Keratinocyte (primary cell): ENCODE measurements at regions not wholly inside any gene's neighbourhood (a gene's known extent, or its start where the extent isn't known, plus 50 kb on each side); places are given as distances from the start of the nearest gene placed in this dataset.
"Not testable (repeated sequence)": the region's sequence is repeated elsewhere in the genome, so short reads cannot be mapped to it uniquely, and the experiment has no call there.

Experiments
- DNase-seq: peaks from one replicate; pipeline ENCODE4 v3.0.0-alpha.2; 2011; ENCODE audit warnings: low read depth, missing footprints, low spot score
- FAIRE-seq: peaks from 2 replicates; lab custom pipeline; 2011; peaks lifted over from hg19 to GRCh38; lab: Jason Lieb, UNC
- H2AFZ ChIP-seq: 2 replicates; pipeline ENCODE4 v1.6.0; 2012; ENCODE audit warnings: low read length, control low read depth, inconsistent platforms; ENCODE audit not compliant: control insufficient read depth
- H3K27ac ChIP-seq: 2 replicates; pipeline ENCODE4 v1.5.1; 2011; ENCODE audit warnings: low read length; ENCODE audit not compliant: control insufficient read depth, insufficient read depth
- H3K27me3 ChIP-seq: 3 replicates; pipeline ENCODE4 v1.6.0; 2011; ENCODE audit warnings: low read length; ENCODE audit not compliant: control insufficient read depth, insufficient read depth; ENCODE audit errors: extremely low read depth
- H3K36me3 ChIP-seq, 2 experiments: 2 replicates in 1 of 2; 3 replicates in 1 of 2; pipeline ENCODE4 v1.5.1; 2011; ENCODE audit warnings: low read length in 2 of 2, mild to moderate bottlenecking in 1 of 2; ENCODE audit not compliant: control insufficient read depth in 2 of 2, insufficient read depth in 2 of 2; ENCODE audit errors: extremely low read depth in 1 of 2
- H3K4me1 ChIP-seq: 3 replicates; pipeline ENCODE4 v1.5.1; 2011; ENCODE audit warnings: low read length; ENCODE audit not compliant: control insufficient read depth, insufficient read depth; ENCODE audit errors: extremely low read depth
- H3K4me2 ChIP-seq: 3 replicates; pipeline ENCODE4 v1.6.0; 2011; ENCODE audit warnings: low read depth, low read length; ENCODE audit not compliant: control insufficient read depth, insufficient read depth; ENCODE audit errors: extremely low read depth
- H3K4me3 ChIP-seq, 3 experiments: fragments of 200-600 bp in 1 of 3; sonication (generic) in 1 of 3; 2 replicates in 2 of 3; 3 replicates in 1 of 3; pipeline ENCODE4 v1.5.1; 2011 to 2016; ENCODE audit warnings: low read length in 3 of 3, mild to moderate bottlenecking in 3 of 3, control low read depth in 2 of 3, inconsistent platforms in 1 of 3, low read depth in 1 of 3, mixed read lengths in 1 of 3, mixed run types in 1 of 3, moderate library complexity in 1 of 3; ENCODE audit not compliant: control insufficient read depth in 2 of 3, insufficient read depth in 2 of 3; ENCODE audit errors: extremely low read depth in 1 of 3
- H3K79me2 ChIP-seq: 2 replicates; pipeline ENCODE4 v1.6.0; 2012; ENCODE audit warnings: low read length; ENCODE audit not compliant: control insufficient read depth, insufficient read depth
- H3K9ac ChIP-seq: 3 replicates; pipeline ENCODE4 v1.6.0; 2011; ENCODE audit warnings: low read length; ENCODE audit not compliant: control insufficient read depth, insufficient read depth; ENCODE audit errors: extremely low read depth
- H3K9me1 ChIP-seq: 3 replicates; pipeline ENCODE4 v1.6.0; 2011; ENCODE audit warnings: low read length; ENCODE audit not compliant: control insufficient read depth, insufficient read depth; ENCODE audit errors: extremely low read depth
- H3K9me3 ChIP-seq: 2 replicates; pipeline ENCODE4 v1.5.1; 2012; ENCODE audit warnings: low read depth, low read length; ENCODE audit not compliant: control insufficient read depth
- H4K20me1 ChIP-seq: 3 replicates; pipeline ENCODE4 v1.6.0; 2011; ENCODE audit warnings: low read length; ENCODE audit not compliant: control insufficient read depth, insufficient read depth; ENCODE audit errors: extremely low read depth
- CTCF ChIP-seq, 3 experiments: IDR thresholded peaks in 1 of 3; conservative IDR thresholded peaks in 1 of 3; optimal IDR thresholded peaks in 1 of 3; 2 replicates in 2 of 3; 3 replicates in 1 of 3; pipeline versions ENCODE3 to v1.5.1; 2011; ENCODE audit warnings: low read length in 3 of 3, mild to moderate bottlenecking in 3 of 3, moderate library complexity in 2 of 3, control low read depth in 1 of 3, inconsistent platforms in 1 of 3; ENCODE audit not compliant: insufficient read depth in 2 of 3; ENCODE audit errors: extremely low read depth in 1 of 3
- EZH2 ChIP-seq: IDR thresholded peaks from one replicate; pipeline ENCODE4 v1.6.1; 2012; ENCODE audit warnings: inconsistent platforms, mild to moderate bottlenecking, low read length, moderate library complexity
- dilution Hi-C: fragments of 300-500 bp; cut with MboI; formaldehyde crosslinking; loops from one replicate; pipeline ENCODE4 v1.7.0; 2020; ENCODE audit warnings: low sequenced_read_pairs; ENCODE audit not compliant: extremely low pct_ligation_motif_present

GRCh38 chr9:22216730-22217172 lies 207.6 kb upstream of the CDKN2B start:
- H3K9me3 ChIP-seq: no peaks in the 10 kb centered on the region
- H3K79me2 ChIP-seq: no peaks in the 10 kb centered on the region
- H2AFZ ChIP-seq: no peak overlapping the region
- no peaks in the 10 kb centered on the region for H3K27me3 ChIP-seq
- no peaks in the 10 kb centered on the region for H3K9me1 ChIP-seq
- H3K4me1 ChIP-seq: peaks cover 19% of the 10 kb centered on the region
- DNase-seq (no peak), FAIRE-seq (no peak)
- dilution Hi-C loops: no loop called here
- no peak overlapping the region for H3K4me3 ChIP-seq
- no peak overlapping the region for H3K27ac ChIP-seq
- no peaks in the 10 kb centered on the region for H3K36me3 ChIP-seq
- no peak overlapping the region for H3K4me2 ChIP-seq
- TF ChIP-seq CTCF (optimal IDR thresholded peaks at IDR 0.05 in 1 of 3, IDR thresholded peaks at IDR 0.05 in 1 of 3, conservative IDR thresholded peaks at IDR 0.05 in 1 of 3; ENCODE audit: extremely low read depth in 1 of 3, insufficient read depth in 2 of 3, low read length in 3 of 3): no peak
- no peaks in the 10 kb centered on the region for H4K20me1 ChIP-seq
- no peak overlapping the region for H3K9ac ChIP-seq

GRCh38 chr9:22217254-22217653 lies 208.1 kb upstream of the CDKN2B start:
- Histone ChIP-seq H3K9me1 (no peaks in the 10 kb centered on the region), H3K9ac (no peak overlapping the region), H3K4me3 (no peak overlapping the region), H3K4me2 (no peak overlapping the region), H2AFZ (no peak overlapping the region), H3K9me3 (no peaks in the 10 kb centered on the region), H3K27ac (no peak overlapping the region), H3K4me1 (peaks cover 14% of the 10 kb centered on the region), H3K27me3 (no peaks in the 10 kb centered on the region), H3K79me2 (no peaks in the 10 kb centered on the region), H4K20me1 (no peaks in the 10 kb centered on the region), H3K36me3 (no peaks in the 10 kb centered on the region)
- TF ChIP-seq CTCF (optimal IDR thresholded peaks at IDR 0.05 in 1 of 3, IDR thresholded peaks at IDR 0.05 in 1 of 3, conservative IDR thresholded peaks at IDR 0.05 in 1 of 3; ENCODE audit: extremely low read depth in 1 of 3, insufficient read depth in 2 of 3, low read length in 3 of 3) (no peak), EZH2 (no peak)
- dilution Hi-C loops: no loop called here
- DNase-seq (no peak), FAIRE-seq (no peak)

GRCh38 chr9:22225856-22226255 lies 216.8 kb upstream of the CDKN2B start:
- not testable (repeated sequence) for FAIRE-seq
- dilution Hi-C loops: loop anchor here (25.0 kb wide), 2 partner anchors 114 to 189 kb away; no protein-coding TSS in a partner anchor

More at GRCh38 chr9:22225856-22226255, 216.8 kb upstream of the CDKN2B start:
- not testable (repeated sequence) for H3K9me1 ChIP-seq, H3K27ac ChIP-seq, H2AFZ ChIP-seq, H3K36me3 ChIP-seq, DNase-seq, H3K4me3 ChIP-seq, H3K9ac ChIP-seq, H3K4me2 ChIP-seq, H3K27me3 ChIP-seq, H3K79me2 ChIP-seq, H4K20me1 ChIP-seq, H3K4me1 ChIP-seq, H3K9me3 ChIP-seq
